ENCODE measurements at regions not wholly inside any gene's neighbourhood (a gene's known extent, or its start where the extent isn't known, plus 50 kb on each side); places are given as distances from the start of the nearest gene placed in this dataset.
A peak's percentile ranks its signal among the peaks of the same experiment; 100 is the strongest.

DNA sequence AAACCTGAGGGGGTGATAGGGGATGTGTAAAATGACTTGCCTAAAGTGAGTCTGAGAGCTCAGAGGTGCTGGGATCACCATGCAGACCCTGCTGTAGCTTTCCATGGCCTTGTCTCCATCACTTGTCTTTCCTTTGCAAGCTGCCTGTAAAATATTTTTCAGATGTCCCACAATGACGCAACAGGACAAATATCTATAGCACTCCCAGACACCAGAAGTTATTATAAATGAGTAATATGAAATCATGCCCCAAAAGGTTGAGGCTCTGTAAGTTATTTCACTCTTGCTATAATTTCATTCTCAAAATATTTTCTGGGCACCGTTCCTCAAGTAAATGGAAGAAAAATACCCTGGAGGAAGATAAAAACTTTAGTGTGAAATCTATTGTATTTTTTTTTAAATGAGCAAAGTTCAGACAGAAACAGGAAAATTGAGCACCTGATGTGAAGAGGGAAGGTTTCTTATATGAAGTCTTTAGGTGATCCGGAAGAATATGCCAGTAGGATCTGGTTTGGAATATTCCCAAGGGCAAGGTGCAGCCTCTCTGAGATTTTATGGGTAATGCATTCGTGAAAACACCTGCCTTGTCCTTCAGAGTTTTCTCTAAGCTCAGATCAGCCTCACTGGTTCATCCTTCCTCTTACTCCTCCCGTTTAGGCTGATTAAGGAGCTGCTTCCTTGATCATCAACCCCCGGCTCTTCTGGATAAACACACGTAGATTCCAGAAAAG, 138.3 kb upstream of the DMAC1 start:
- no peak for DNase-seq

GRCh38 chr9:7936996-7937395, 137.4 kb upstream of the DMAC1 start:
- DNase-seq = no peak

- DNase-seq = no peak
Observed at GRCh38 chr9:7936163-7936562, 136.6 kb upstream of the DMAC1 start.

DNA sequence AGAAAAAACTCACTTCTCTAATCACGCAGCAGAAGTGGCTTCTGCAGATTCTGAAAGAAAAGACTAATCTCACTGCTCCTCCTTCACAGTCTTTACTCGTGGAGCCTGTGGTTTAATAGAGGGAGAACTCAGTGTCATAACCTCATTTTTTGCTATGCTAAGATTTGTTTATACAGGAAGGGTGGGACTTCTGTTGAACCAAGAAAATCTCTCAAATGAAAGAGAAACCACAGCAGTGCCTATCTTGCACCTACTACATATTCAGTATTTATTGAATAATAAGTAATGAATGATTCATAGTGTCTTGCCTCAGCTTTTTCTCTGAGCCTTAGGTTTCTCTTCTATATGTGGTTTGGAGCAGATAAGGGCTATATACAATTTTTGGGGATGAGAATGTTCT, 136.1 kb upstream of the DMAC1 start:
- DNase-seq = peak; percentile 10 to 65

DNA sequence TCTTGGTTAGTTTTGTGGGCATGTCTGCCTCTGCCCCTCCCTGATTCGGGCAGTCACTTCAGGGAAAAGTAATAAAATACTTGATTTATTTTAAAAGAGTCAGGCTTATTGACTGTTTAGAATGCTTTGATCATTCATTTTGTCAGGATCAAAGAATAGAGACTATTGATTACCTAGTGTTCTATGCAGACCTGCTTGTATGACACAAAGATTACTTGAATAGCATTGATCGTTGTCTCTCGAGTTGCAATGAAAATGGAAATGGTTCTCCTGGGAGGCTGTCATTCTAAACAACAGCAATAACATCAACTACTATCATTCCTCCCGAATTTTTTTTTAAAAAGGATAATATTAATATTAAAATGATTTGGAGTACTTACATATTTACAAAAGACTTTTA, 133.2 kb upstream of the DMAC1 start:
- no peak for DNase-seq

DNA sequence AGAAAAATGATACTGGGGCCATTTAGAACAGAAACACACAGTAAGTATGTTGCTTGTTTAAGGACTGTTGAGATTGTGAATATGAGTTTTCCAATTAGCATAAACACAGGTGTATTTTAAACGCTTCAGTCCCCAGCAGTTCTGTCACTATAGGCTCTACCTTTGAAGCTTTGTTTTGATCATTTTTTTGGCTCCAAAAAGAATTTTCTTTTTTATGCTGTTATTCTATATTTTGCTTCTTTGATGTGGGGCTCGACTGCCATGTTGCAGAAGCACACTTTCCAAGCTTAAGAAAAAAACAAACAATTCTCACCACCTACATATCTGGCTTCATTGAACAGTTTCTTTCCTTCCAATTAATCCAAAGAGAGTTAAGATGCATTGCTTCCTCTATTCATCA, 131.0 kb upstream of the DMAC1 start:
- DNase-seq = no peak

DNA sequence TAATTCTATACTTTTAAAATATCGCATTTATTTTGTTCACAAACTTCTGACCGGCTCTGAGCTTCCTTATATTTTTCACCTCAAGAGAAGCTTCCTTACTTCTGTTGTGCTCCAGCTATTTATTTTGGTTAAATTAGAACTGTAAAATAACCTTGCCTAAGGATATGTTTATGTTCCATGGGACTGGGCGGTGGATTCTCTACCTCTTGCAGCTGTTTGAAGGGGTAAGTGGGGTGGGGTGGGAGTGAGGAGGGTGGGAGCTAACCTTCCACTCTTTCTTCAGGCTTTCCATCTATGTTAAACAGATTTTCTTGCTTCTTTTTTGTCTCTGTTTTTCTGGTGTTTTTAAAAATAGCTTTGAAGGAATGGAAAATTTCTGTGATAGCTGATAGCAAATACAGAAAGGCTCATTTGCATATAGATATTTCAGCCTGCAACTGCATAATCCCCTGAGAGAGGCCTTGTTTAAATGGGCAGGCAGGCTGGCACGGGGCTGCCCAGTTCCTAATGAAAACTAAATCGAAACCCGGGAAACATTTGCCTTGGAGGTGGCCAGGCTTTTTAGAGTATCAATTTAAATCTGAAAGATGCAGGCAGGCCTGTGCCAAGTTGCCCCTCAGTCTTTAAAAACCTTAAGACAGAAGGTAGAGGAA, 122.1 kb upstream of the DMAC1 start:
- DNase-seq = no peak

DNA sequence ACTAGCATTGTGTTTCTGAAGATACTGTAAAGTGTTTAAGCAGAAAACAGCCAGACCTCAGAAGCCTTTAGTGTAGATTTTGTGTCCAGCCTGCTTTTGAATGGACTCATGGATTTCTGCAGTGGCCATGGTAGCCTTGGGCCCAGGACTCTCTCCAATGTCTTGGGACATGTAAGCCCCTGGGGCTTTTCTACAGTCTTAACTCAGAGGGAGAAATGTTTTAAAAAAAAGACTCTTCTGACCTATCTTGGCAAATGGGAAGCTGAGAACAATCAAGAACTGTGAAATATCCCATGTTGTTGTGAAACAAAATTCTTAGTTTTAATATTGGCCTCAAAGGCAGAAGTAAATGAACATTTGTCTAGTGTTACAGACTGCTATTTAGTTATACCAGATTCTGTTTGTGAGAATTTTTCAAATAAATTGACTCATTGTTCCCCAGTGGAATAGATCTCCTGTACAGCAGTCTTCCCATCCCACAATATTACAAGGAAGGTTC, 112.5 kb upstream of the DMAC1 start:
- DNase-seq = no peak

DNA sequence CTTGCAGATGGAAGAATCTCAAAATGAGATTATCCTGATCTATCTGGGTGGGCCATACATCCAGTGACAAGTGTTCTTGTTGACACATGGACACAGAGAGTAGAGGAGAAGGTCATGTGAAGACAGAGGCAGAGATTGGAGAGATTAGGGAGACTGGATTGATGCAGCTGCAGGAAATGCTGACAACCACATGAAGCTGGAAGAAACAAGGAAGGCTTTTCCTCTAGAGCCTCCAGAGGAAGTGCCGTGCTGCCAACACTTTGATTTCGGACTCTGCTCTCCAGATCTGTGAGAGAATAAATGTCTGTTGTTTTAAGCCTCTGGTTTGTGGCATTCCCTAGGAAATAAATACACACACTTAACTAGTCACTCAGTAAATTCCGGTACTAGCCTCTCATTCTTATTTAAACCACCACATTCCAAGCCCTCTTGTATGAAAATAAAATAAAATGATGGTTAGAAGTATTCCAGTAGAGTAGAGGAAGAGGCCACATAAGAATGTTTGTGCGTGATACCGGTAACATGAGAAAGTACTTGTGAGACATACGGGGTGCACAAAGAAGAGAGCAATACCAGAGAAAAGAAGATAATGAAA, 110.9 kb upstream of the DMAC1 start:
- DNase-seq = no peak

DNA sequence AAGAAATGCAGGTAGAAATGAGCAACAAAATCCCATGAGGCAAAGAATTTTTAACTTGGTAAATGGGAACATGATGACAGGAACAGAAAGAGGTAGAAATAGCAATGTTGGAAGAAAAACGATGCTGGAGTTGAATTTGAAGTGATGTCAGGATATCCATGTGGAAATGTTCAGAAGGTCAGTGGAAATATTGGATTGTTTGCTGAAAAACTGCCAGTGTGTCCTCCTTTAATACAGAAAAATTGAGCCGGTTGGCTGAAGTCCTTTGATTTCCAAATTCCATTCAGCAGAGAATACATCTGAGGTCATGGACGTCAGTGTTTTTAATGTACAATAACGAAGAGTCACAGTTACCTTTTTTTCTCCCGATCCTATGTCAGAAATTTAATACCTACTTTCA, 110.0 kb upstream of the DMAC1 start:
- no peak for DNase-seq

- no peak for DNase-seq
Observed at GRCh38 chr9:7907551-7908337, 108.2 kb upstream of the DMAC1 start.

GRCh38 chr9:7906783-7907550, 107.4 kb upstream of the DMAC1 start:
- DNase-seq = no peak

GRCh38 chr9:7901621-7902020, 102.0 kb upstream of the DMAC1 start:
- DNase-seq = no peak

- DNase-seq = no peak
Observed at GRCh38 chr9:7900541-7900940, 101.0 kb upstream of the DMAC1 start.

- DNase-seq = no peak
Observed at GRCh38 chr9:7899753-7900152, 100.2 kb upstream of the DMAC1 start.

DNA sequence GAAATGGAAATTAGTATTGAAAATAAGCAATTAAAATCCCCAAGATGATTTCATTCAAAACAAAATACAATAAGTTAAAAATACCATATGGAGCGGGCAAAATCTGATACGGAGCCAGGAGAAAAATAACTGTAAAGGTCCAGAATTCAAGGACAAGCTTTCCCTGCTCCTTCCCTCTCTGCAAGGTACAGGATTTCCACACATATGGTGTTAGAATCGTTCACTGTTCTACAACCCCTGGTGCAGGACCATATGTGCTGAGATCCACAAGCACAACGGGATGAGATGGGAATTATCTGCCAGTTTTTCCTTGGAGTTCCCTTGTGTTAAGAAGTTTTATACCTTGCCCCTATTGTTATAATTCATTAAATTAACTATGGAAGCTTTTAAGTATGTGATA, 94.7 kb upstream of the DMAC1 start:
- DNase-seq = no peak

- DNase-seq = no peak
Observed at GRCh38 chr9:7892975-7893374, 93.4 kb upstream of the DMAC1 start.

- DNase-seq = no peak
Observed at GRCh38 chr9:7879551-7880245, 80.1 kb upstream of the DMAC1 start.

- DNase-seq = no peak
Observed at GRCh38 chr9:7871977-7872730, 72.6 kb upstream of the DMAC1 start.

- DNase-seq = no peak
Observed at GRCh38 chr9:7869340-7869739, 69.8 kb upstream of the DMAC1 start.

DNA sequence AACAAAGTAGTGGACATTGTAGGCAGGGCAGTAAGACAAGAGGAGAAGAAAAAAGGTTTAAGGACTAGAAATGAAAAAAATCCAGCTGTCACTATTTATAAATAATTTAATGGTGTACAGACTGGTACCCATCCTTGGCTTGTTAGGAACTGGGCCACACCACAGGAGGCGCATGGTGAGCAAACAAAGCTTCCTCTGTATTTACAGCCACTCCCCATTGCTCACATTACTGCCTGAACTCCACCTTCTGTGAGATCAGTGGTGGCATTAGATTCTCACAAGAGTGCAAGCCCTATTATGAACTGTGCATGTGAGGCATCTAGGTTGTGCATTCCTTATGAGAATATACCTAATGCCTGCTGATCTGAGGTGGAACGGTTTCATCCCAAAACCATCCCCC, 62.6 kb upstream of the DMAC1 start:
- DNase-seq = no peak
